H9 (cell line): ENCODE measurements at regions not wholly inside any gene's neighbourhood (a gene's known extent, or its start where the extent isn't known, plus 50 kb on each side); places are given as distances from the start of the nearest gene placed in this dataset.

Experiments
- DNase-seq: peaks from one replicate; pipeline ENCODE4 v3.0.0-alpha.2; 2017
- H2AFZ ChIP-seq: one replicate; pipeline ENCODE4 v1.6.1; 2013; ENCODE audit warnings: mild to moderate bottlenecking, low read length, control low read depth, moderate library complexity
- H2AK5ac ChIP-seq: 2 replicates; pipeline ENCODE4 v1.6.1; 2013; ENCODE audit warnings: low read length, control low read depth, mixed read lengths; ENCODE audit not compliant: insufficient read length
- H2BK120ac ChIP-seq: one replicate; pipeline ENCODE4 v1.6.1; 2013; ENCODE audit warnings: low read depth, mild to moderate bottlenecking, low read length, control low read depth, inconsistent platforms; ENCODE audit not compliant: poor library complexity, severe bottlenecking
- H2BK12ac ChIP-seq: 2 replicates; pipeline ENCODE4 v1.6.1; 2013; ENCODE audit warnings: low read length, control low read depth, mixed read lengths, low read depth; ENCODE audit not compliant: insufficient read length
- H2BK15ac ChIP-seq: 2 replicates; pipeline ENCODE4 v1.6.1; 2013; ENCODE audit warnings: low read depth, low read length, control low read depth
- H2BK20ac ChIP-seq: one replicate; pipeline ENCODE4 v1.6.1; 2013; ENCODE audit warnings: low read depth, mild to moderate bottlenecking, low read length, control low read depth, inconsistent platforms; ENCODE audit not compliant: poor library complexity, severe bottlenecking
- H2BK5ac ChIP-seq: 2 replicates; pipeline ENCODE4 v1.6.1; 2013; ENCODE audit warnings: low read length, control low read depth, mixed read lengths; ENCODE audit not compliant: insufficient read length
- H3K14ac ChIP-seq: 2 replicates; pipeline ENCODE4 v1.6.1; 2013; ENCODE audit warnings: low read length, control low read depth; ENCODE audit not compliant: insufficient read depth
- H3K18ac ChIP-seq: 2 replicates; pipeline ENCODE4 v1.6.1; 2013; ENCODE audit warnings: low read depth, mild to moderate bottlenecking, mixed read lengths, low read length, control low read depth; ENCODE audit not compliant: insufficient read length
- H3K23ac ChIP-seq: 2 replicates; pipeline ENCODE4 v1.6.1; 2013; ENCODE audit warnings: low read length, control low read depth, mixed read lengths, low read depth; ENCODE audit not compliant: insufficient read length
- H3K23me2 ChIP-seq: 2 replicates; pipeline ENCODE4 v1.6.1; 2013; ENCODE audit warnings: low read depth, mild to moderate bottlenecking, mixed read lengths, low read length, control low read depth; ENCODE audit not compliant: insufficient read length, poor library complexity, severe bottlenecking
- H3K27ac ChIP-seq: 2 replicates; pipeline ENCODE4 v1.5.1; 2013; ENCODE audit warnings: low read length, control low read depth, mixed read lengths, low read depth; ENCODE audit not compliant: insufficient read length
- H3K27me3 ChIP-seq: 2 replicates; pipeline ENCODE4 v1.6.1; 2013; ENCODE audit warnings: low read length, control low read depth, inconsistent platforms; ENCODE audit not compliant: insufficient read depth
- H3K4ac ChIP-seq: 2 replicates; pipeline ENCODE4 v1.6.1; 2013; ENCODE audit warnings: low read depth, mild to moderate bottlenecking, control low read depth, inconsistent platforms, low read length, moderate library complexity
- H3K4me1 ChIP-seq: 2 replicates; pipeline ENCODE4 v1.6.1; 2013; ENCODE audit warnings: low read length, control low read depth, inconsistent platforms; ENCODE audit not compliant: insufficient read depth
- H3K4me2 ChIP-seq: 2 replicates; pipeline ENCODE4 v1.6.1; 2013; ENCODE audit warnings: low read length, control low read depth, mixed read lengths; ENCODE audit not compliant: insufficient read length, insufficient read depth
- H3K56ac ChIP-seq: 2 replicates; pipeline ENCODE4 v1.6.1; 2013; ENCODE audit warnings: low read depth, mild to moderate bottlenecking, mixed read lengths, low read length, control low read depth; ENCODE audit not compliant: insufficient read length
- H3K79me1 ChIP-seq: 2 replicates; pipeline ENCODE4 v1.6.1; 2013; ENCODE audit warnings: low read depth, mild to moderate bottlenecking, moderate library complexity, low read length, control low read depth, inconsistent platforms; ENCODE audit not compliant: insufficient read depth, poor library complexity, severe bottlenecking
- H3K79me2 ChIP-seq: 2 replicates; pipeline ENCODE4 v1.6.1; 2013; ENCODE audit warnings: low read length, control low read depth, inconsistent platforms; ENCODE audit not compliant: insufficient read depth
- H3K9ac ChIP-seq: 2 replicates; pipeline ENCODE4 v1.6.1; 2013; ENCODE audit warnings: low read length, control low read depth, mixed read lengths; ENCODE audit not compliant: insufficient read length; ENCODE audit errors: extremely low read depth
- H3K9me3 ChIP-seq: one replicate; pipeline ENCODE4 v1.6.1; 2013; ENCODE audit warnings: low read depth, low read length, inconsistent platforms; ENCODE audit not compliant: control insufficient read depth
- H3T11ph ChIP-seq: one replicate; pipeline ENCODE4 v1.6.1; 2013; ENCODE audit warnings: mild to moderate bottlenecking, low read length, control low read depth, inconsistent platforms
- H4K20me1 ChIP-seq: one replicate; pipeline ENCODE4 v1.6.1; 2013; ENCODE audit not compliant: control insufficient read depth, insufficient read length, insufficient read depth
- H4K5ac ChIP-seq: 2 replicates; pipeline ENCODE4 v1.6.1; 2013; ENCODE audit warnings: low read depth, mild to moderate bottlenecking, mixed read lengths, low read length, control low read depth; ENCODE audit not compliant: insufficient read length
- H4K8ac ChIP-seq: replicated peaks from 2 replicates; pipeline ENCODE4 v1.6.1; 2013; ENCODE audit warnings: low read length, control low read depth, mixed read lengths, low read depth; ENCODE audit not compliant: insufficient read length
- H4K91ac ChIP-seq: 2 replicates; pipeline ENCODE4 v1.6.1; 2013; ENCODE audit warnings: low read depth, mild to moderate bottlenecking, moderate library complexity, mixed read lengths, low read length, control low read depth; ENCODE audit not compliant: insufficient read length
- H3K27ac Mint-ChIP-seq, 3 experiments: 2 replicates in 2 of 3; 3 replicates in 1 of 3; pipeline ENCODE4 v1.8.0; 2020 to 2021; ENCODE audit warnings: mixed read lengths in 3 of 3, mild to moderate bottlenecking in 1 of 3, moderate library complexity in 1 of 3
- H3K27me3 Mint-ChIP-seq: 2 replicates; pipeline ENCODE4 v1.8.0; 2021; ENCODE audit warnings: low read depth, mild to moderate bottlenecking, moderate library complexity, mixed read lengths
- H3K36me3 Mint-ChIP-seq, 3 experiments: 2 replicates in 2 of 3; 3 replicates in 1 of 3; pipeline ENCODE4 v1.8.0; 2020 to 2021; ENCODE audit warnings: low read depth in 3 of 3, mixed read lengths in 3 of 3; ENCODE audit not compliant: insufficient read depth in 1 of 3
- H3K4me1 Mint-ChIP-seq, 2 experiments: 2 replicates each; pipeline ENCODE4 v1.8.0; 2020; ENCODE audit warnings: mixed read lengths in 2 of 2
- H3K4me3 Mint-ChIP-seq, 2 experiments: 2 replicates in 1 of 2; 3 replicates in 1 of 2; pipeline ENCODE4 v1.8.0; 2020 to 2021; ENCODE audit warnings: mild to moderate bottlenecking in 2 of 2, mixed read lengths in 2 of 2, moderate library complexity in 1 of 2
- H3K9me3 Mint-ChIP-seq, 2 experiments: 2 replicates in 1 of 2; 3 replicates in 1 of 2; pipeline ENCODE4 v1.8.0; 2020; ENCODE audit warnings: mild to moderate bottlenecking in 2 of 2, mixed read lengths in 2 of 2, moderate library complexity in 1 of 2
- WGBS: extraction: QIAGEN DNeasy Blood & Tissue Kit; methylation state at CpG from one replicate; pipeline ENCODE4 v1.1.7; 2013; ENCODE audit warnings: missing lambda C conversion rate, low lambda C conversion rate, mixed read lengths; ENCODE audit not compliant: insufficient read length; ENCODE audit errors: extremely low coverage; 5-methylcytosine and 5-hydroxymethylcytosine counted together
- TF ChIP-seq, protein P1 (sequence below): fragments of 200-600 bp; sonication (generic); conservative IDR thresholded peaks from 3 replicates; pipeline ENCODE4 v1.8.0; 2021; ENCODE audit warnings: antibody characterized with exemption, mild to moderate bottlenecking

DNA sequence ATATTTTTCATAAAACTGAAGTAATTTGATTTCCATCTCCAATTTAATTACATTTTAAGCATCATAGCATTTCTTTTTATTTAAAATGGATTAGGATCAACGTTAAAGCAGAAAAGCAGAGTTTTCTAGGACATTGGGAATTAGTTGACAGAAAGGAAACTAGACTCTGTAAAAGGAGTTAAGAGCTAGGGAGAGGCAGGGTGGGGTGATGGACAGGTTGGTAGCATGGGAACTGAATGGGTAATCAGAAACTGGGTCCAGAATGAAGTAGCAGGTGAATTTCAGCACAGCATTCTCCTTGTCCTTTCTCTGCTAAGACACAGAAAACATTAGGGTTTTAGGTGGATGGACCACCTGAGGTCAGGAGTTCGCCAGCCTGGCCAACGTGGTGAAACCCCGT is 97.6 kb downstream of the ANAPC4 start:
- Mint-ChIP-seq H3K27me3 (peaks cover 12% of the 10 kb centered on the region), H3K4me1 (no peaks in the 10 kb centered on the region), H3K36me3 (peaks cover 0 to 4% (median 0%) of the 10 kb centered on the region in 3 experiments; a peak in 2 of 7 replicates), H3K9me3 (peaks cover 6 to 11% of the 10 kb centered on the region in 2 experiments; a peak in 4 of 5 replicates), H3K4me3 (no peak overlapping the region), H3K27ac (no peak overlapping the region)
- Histone ChIP-seq H2BK12ac (no peak overlapping the region), H3K27ac (no peak overlapping the region), H2AFZ (no peak overlapping the region), H3K9ac (no peak overlapping the region), H3K18ac (no peak overlapping the region), H3K4me2 (no peak overlapping the region), H4K91ac (no peak overlapping the region), H2BK120ac (no peak overlapping the region), H2AK5ac (no peak overlapping the region), H3K27me3 (no peaks in the 10 kb centered on the region), H3T11ph (no peak overlapping the region), H3K23ac (no peak overlapping the region), H2BK20ac (no peak overlapping the region), H3K4ac (no peak overlapping the region), H3K9me3 (no peaks in the 10 kb centered on the region), H3K23me2 (no peaks in the 10 kb centered on the region), H3K14ac (no peak overlapping the region), H3K79me2 (no peaks in the 10 kb centered on the region), H3K79me1 (no peaks in the 10 kb centered on the region), H2BK5ac (no peak overlapping the region), H4K20me1 (no peaks in the 10 kb centered on the region), H3K4me1 (no peaks in the 10 kb centered on the region), H4K5ac (no peak overlapping the region), H4K8ac (no peak overlapping the region), H3K56ac (no peak overlapping the region), H2BK15ac (no peak overlapping the region)
- DNase-seq = no peak
- TF ChIP-seq, protein P1, sequence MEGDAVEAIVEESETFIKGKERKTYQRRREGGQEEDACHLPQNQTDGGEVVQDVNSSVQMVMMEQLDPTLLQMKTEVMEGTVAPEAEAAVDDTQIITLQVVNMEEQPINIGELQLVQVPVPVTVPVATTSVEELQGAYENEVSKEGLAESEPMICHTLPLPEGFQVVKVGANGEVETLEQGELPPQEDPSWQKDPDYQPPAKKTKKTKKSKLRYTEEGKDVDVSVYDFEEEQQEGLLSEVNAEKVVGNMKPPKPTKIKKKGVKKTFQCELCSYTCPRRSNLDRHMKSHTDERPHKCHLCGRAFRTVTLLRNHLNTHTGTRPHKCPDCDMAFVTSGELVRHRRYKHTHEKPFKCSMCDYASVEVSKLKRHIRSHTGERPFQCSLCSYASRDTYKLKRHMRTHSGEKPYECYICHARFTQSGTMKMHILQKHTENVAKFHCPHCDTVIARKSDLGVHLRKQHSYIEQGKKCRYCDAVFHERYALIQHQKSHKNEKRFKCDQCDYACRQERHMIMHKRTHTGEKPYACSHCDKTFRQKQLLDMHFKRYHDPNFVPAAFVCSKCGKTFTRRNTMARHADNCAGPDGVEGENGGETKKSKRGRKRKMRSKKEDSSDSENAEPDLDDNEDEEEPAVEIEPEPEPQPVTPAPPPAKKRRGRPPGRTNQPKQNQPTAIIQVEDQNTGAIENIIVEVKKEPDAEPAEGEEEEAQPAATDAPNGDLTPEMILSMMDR = no peak
- no CpG with 5 or more reads among the region's 4 CpGs for WGBS
